A673 (cell line): ENCODE measurements at regions not wholly inside any gene's neighbourhood (a gene's known extent, or its start where the extent isn't known, plus 50 kb on each side); places are given as distances from the start of the nearest gene placed in this dataset.

Experiments used
- BruUV-seq: library from RNA; stranded (reverse); fragments of 400-500 nt; replicated peaks from 2 replicates; lab custom pipeline; 2021; lab: Mats Ljungman, UMichigan
- CTCF ChIA-PET: fragments of 300-600 bp; sonication (Branson Sonifier 250); formaldehyde crosslinking; loops from one replicate; lab custom pipeline; 2022; ENCODE audit warnings: antibody characterized with exemption; lab: Charles Lee
- POLR2A ChIA-PET: fragments of 300-600 bp; sonication (Branson Sonifier 250); formaldehyde crosslinking; loops from one replicate; lab custom pipeline; 2022; ENCODE audit warnings: antibody characterized with exemption; ENCODE audit not compliant: low non-redundant PET; lab: Charles Lee
- DNase-seq: peaks from one replicate; pipeline ENCODE4 v3.0.0-alpha.2; 2015; ENCODE audit warnings: low spot score
- H3K27ac ChIP-seq: fragments of 200-600 bp; sonication (generic); 2 replicates; pipeline ENCODE4 v1.5.1; 2016; ENCODE audit warnings: mixed run types, low read depth, mild to moderate bottlenecking, mixed read lengths, antibody characterized with exemption, low read length; ENCODE audit not compliant: poor library complexity, severe bottlenecking
- H3K27me3 ChIP-seq: fragments of 200-600 bp; sonication (generic); replicated peaks from 2 replicates; pipeline ENCODE4 v1.6.1; 2017; ENCODE audit warnings: mixed run types, low read depth, mild to moderate bottlenecking, mixed read lengths, antibody characterized with exemption, low read length; ENCODE audit not compliant: insufficient read depth, poor library complexity
- H3K36me3 ChIP-seq: fragments of 200-600 bp; sonication (generic); 2 replicates; pipeline ENCODE4 v1.6.1; 2016; ENCODE audit warnings: mixed run types, mild to moderate bottlenecking, mixed read lengths, antibody characterized with exemption, low read length; ENCODE audit not compliant: insufficient read depth, poor library complexity, severe bottlenecking
- H3K4me1 ChIP-seq: fragments of 200-600 bp; sonication (generic); 2 replicates; pipeline ENCODE4 v1.6.1; 2017; ENCODE audit warnings: mixed run types, mild to moderate bottlenecking, mixed read lengths, antibody characterized with exemption, low read length; ENCODE audit not compliant: insufficient read depth, poor library complexity, severe bottlenecking
- H3K4me3 ChIP-seq: fragments of 200-600 bp; sonication (generic); 2 replicates; pipeline ENCODE4 v1.5.1; 2016; ENCODE audit warnings: low read depth, mixed run types, mild to moderate bottlenecking, mixed read lengths, low read length; ENCODE audit not compliant: poor library complexity, severe bottlenecking
- H3K9me3 ChIP-seq: fragments of 200-600 bp; sonication (generic); 2 replicates; pipeline ENCODE4 v1.6.1; 2016; ENCODE audit warnings: mixed run types, low read depth, mild to moderate bottlenecking, mixed read lengths, antibody characterized with exemption, low read length; ENCODE audit not compliant: poor library complexity, severe bottlenecking
- CTCF ChIP-seq: fragments of 300-800, 200-600 bp; sonication (generic); conservative IDR thresholded peaks from 2 replicates; pipeline ENCODE4 v1.5.1; 2017; ENCODE audit warnings: low read depth, mild to moderate bottlenecking, antibody characterized with exemption, low read length, moderate library complexity, mixed read lengths
- EZH2 ChIP-seq: fragments of 200-600 bp; sonication (generic); IDR thresholded peaks from 2 replicates; pipeline ENCODE4 v1.6.1; 2017; ENCODE audit warnings: borderline replicate concordance, low read depth, mild to moderate bottlenecking, mixed read lengths, antibody characterized with exemption, low read length; ENCODE audit not compliant: poor library complexity, severe bottlenecking
- intact Hi-C: fragments of 100-400 bp; cut with micrococcal nuclease; formaldehyde crosslinking; loops from one replicate; pipeline ENCODE4 v1.10.0; 2022; ENCODE audit not compliant: unreplicated experiment

- Histone ChIP-seq H3K4me1 (no peaks in the 10 kb centered on the region), H3K9me3 (no peaks in the 10 kb centered on the region), H3K27me3 (peaks cover 8% of the 10 kb centered on the region), H3K36me3 (no peaks in the 10 kb centered on the region), H3K4me3 (no peak overlapping the region), H3K27ac (no peak overlapping the region)
- BruUV-seq: no TSS peak
- TF ChIP-seq EZH2: no peak
- no peak for DNase-seq
- POLR2A ChIA-PET: no interaction called here
- CTCF ChIA-PET: no interaction called here
- intact Hi-C loops: no loop called here
Observed at GRCh38 chr14:88089445-88089844, 84.5 kb downstream of the GPR65 start.

- Histone ChIP-seq H3K4me1 (no peaks in the 10 kb centered on the region), H3K27me3 (no peaks in the 10 kb centered on the region), H3K9me3 (no peaks in the 10 kb centered on the region), H3K4me3 (no peak overlapping the region), H3K27ac (no peak overlapping the region), H3K36me3 (no peaks in the 10 kb centered on the region)
- no TSS peak for BruUV-seq
- intact Hi-C loops: no loop called here
- CTCF ChIA-PET: no interaction called here
- POLR2A ChIA-PET: no interaction called here
- TF ChIP-seq EZH2: no peak
- no peak for TF ChIP-seq CTCF
- DNase-seq: no peak
Observed at GRCh38 chr14:88092529-88092928, 87.6 kb downstream of the GPR65 start.

GRCh38 chr14:88095791-88096190 lies 90.9 kb downstream of the GPR65 start:
- TF ChIP-seq CTCF (no peak), EZH2 (no peak)
- no peak for DNase-seq
- ChIA-PET CTCF (no interaction called here), POLR2A (no interaction called here)
- Histone ChIP-seq H3K27me3 (no peaks in the 10 kb centered on the region), H3K36me3 (no peaks in the 10 kb centered on the region), H3K27ac (no peak overlapping the region), H3K4me1 (no peaks in the 10 kb centered on the region), H3K9me3 (no peaks in the 10 kb centered on the region), H3K4me3 (no peak overlapping the region)
- intact Hi-C loops: no loop called here
- BruUV-seq: no TSS peak

- intact Hi-C loops: no loop called here
- TF ChIP-seq EZH2 (no peak), CTCF (no peak)
- DNase-seq: no peak
- no peaks in the 10 kb centered on the region for H3K36me3 ChIP-seq
- BruUV-seq: no TSS peak
- no peak overlapping the region for H3K27ac ChIP-seq
- H3K4me3 ChIP-seq: no peak overlapping the region
- CTCF ChIA-PET: no interaction called here
- POLR2A ChIA-PET: interaction anchor here (0.6 kb wide), 1 partner anchor 25 kb away, joined by 4 read pairs; no protein-coding TSS in a partner anchor
- no peaks in the 10 kb centered on the region for H3K27me3 ChIP-seq
- H3K4me1 ChIP-seq: no peaks in the 10 kb centered on the region
- no peaks in the 10 kb centered on the region for H3K9me3 ChIP-seq
Observed at GRCh38 chr14:88098163-88098562, 93.2 kb downstream of the GPR65 start.
